ENCODE measurements at regions not wholly inside any gene's neighbourhood (a gene's known extent, or its start where the extent isn't known, plus 50 kb on each side); places are given as distances from the start of the nearest gene placed in this dataset.

DNA sequence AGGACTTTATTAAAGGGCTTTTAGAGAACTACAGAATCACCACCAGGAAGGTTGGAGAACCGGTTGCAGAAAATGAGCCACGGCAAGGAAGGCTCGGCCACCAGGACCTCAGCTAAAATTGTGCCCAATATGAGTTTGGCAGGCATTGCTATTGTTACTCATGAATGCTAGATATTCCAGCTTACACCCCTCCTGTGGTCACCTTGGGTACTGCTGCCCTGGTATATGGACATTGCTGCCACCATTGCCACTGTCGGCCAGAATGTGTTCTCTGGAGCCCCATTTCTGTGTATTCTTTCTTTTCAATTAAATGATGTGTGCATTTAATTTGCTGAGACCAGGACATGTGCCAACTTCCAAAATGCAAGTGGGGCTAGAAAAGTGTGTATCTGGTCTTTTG, 626.7 kb upstream of the BOD1L1 start:
- DNase-seq (ENCODE audit: low read depth): no peak

GRCh38 chr4:14254926-14255325, 627.4 kb upstream of the BOD1L1 start:
- no peak for DNase-seq (ENCODE audit: low read depth)

DNA sequence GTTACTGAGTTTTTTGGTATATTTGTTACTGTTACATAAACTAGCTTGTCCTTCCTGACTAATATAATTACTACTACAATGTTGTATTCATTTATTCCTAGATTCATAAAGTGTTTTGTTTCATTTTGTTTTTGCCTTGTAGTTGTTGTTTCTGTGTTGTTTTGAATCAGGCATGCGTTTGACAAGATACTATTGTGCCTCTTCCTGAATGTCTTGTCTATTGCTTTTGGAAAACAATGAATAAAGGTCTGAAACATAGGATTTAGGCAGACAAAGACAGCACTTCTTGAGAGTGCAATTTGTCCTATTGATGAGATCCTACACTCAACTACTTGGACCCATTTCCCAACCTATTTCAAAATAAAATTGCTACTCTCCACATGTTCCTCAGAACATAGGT, 630.4 kb upstream of the BOD1L1 start:
- DNase-seq (ENCODE audit: low read depth): no peak

DNA sequence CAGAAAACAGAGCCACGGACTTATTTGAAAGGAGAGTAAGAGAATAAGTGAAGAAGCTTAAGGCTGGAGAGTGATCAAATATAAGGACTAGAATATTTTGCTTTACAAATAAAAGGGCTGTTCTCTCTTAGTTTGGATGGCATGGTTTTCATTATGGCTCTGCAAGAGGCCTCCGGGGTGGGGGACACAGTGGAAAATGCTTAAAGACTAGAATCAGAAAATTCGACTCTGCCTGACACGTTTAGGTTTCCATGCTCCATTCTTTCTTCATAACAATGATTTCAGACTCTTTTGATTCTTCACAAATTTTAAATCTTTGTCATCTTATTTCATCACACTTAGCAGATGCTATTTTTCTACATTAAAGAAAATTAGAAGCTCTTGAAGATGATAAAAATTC, 632.4 kb upstream of the BOD1L1 start:
- DNase-seq (ENCODE audit: low read depth): no peak

DNA sequence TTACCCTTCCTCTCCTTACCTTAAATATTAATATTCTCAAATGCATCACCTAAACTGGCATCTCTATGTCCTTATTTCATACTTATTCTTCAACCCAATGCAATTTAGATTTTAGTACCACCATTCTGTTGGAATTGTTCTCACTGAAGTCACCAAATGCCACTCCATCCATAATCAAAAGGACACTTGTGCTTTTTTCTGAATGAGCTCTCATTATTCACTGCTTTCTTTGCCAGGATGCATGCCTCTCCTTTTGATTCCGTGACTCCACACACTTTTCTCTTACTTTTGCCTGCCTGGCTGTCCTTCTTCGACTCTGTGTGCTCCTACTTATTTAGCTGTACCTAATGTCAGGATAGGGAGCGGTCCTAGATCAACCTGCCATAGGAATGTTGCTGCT, 633.1 kb upstream of the BOD1L1 start:
- DNase-seq (ENCODE audit: low read depth): no peak

DNA sequence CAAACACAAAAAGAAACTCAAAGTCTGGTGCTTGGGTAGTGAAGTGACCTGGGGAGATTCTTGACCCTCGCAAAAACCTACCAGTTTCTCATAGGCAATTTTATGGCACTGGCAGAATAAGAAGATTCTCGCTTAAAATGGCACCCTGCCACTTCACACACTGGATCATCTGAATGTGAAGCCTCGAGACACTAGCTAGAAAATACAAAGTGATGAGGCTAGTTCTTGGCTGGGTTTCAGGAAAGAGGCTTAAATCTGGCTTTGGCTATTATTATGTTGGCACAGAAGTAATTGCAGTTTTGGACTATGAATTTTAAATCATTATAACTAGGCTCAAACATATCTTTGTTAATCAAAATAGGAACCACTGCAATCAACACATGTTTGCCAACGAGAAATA, 634.7 kb upstream of the BOD1L1 start:
- DNase-seq (ENCODE audit: low read depth): no peak

- DNase-seq (ENCODE audit: low read depth): no peak
Measured at GRCh38 chr4:14264437-14264836, 636.9 kb upstream of the BOD1L1 start.

DNA sequence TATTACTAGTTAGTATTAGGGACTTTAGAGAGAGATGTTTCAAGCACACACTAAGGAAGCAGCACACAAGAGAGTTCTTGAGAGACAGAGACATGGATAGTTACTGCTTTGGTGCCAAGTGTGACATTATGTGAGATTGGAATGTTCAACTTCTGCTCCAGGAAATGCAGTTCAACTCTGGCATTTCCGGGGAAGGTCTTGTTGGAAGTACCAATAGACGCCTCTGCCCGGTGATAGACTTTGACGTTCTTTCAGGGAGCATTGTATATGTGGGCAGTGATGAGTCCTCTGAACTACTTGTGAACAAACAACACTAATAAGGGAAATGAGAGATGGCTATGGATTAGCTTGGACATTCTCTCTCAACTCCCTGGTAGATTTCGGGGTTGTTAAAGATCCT, 638.1 kb upstream of the BOD1L1 start:
- no peak for DNase-seq (ENCODE audit: low read depth)

GRCh38 chr4:14267373-14268060, 640.0 kb upstream of the BOD1L1 start:
- no peak for DNase-seq (ENCODE audit: low read depth)

DNA sequence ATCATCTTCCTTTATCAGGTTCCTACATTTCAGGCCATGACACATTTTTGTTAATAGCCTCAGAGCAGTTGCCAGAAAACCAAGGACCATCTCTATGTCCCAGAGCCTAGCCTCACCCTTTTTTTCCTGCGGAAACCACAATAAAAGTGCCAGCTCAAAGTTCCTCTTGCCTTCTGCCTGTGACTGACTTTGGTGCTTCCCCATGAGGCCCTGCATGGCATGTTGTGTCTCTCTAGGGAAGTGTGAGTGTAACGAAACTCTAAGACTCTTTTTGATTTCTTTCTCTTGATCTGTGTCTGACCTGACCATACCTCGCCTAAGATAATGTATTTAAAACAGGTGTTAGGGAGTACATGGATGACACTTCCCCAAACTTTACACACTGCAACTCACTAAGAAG, 642.3 kb upstream of the BOD1L1 start:
- no peak for DNase-seq (ENCODE audit: low read depth)

GRCh38 chr4:14272206-14272605, 644.7 kb upstream of the BOD1L1 start:
- DNase-seq (ENCODE audit: low read depth): no peak

DNA sequence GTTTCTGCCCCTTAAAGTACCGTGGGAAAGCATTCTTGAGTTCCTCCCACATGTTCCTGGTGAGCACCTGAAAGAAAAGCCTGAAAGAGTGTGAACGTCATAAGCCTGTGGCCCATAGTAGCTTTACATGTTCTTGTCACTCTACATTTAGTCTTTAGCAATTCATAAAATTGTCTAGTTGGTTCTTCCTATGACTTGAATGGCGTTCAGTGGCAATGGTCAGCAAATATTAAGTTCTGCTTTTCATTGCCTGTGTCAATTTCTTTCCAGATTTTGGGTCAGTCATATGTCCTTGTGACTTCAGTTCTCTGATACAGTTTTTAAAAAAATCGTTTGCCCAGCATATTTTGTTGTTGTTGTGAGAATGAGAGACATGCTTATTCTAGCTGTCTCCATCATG, 650.0 kb upstream of the BOD1L1 start:
- no peak for DNase-seq (ENCODE audit: low read depth)

DNA sequence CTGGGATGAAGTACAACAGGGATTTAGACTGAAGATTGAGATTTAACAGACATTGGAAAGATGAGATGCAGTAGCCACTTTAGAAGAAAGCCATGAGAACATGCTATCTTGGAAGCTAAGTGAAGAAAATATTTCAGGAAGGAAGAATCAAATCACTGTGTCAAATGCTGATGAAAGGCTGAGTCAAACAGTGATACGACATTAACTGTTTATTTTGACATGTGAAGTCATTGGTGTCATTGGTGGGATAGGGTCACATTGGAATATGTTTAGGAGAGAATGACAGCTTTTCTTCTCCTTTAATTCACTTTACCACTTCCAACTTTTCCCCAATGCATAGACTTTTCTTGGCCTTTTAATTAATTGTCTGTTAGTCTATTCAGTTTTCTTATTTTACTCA, 653.0 kb upstream of the BOD1L1 start:
- no peak for DNase-seq (ENCODE audit: low read depth)

DNA sequence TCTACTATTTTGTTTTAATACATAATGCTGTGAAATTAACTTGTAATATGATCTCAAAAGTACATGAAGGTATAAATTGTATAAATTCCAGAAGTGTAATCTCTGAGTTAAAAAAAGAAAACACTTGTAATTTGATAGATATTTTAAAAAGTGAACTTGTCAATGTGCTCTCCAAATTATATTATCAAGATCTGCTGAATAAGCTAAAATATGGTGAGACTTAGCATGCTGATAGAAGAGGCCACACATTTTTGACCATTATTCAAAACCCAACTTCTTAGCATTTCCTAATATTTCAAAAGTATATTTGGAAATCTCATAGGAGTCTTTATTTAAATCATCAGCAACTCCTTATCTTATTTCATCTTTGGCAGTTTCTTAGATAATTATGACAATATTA, 657.1 kb upstream of the BOD1L1 start:
- no peak for DNase-seq (ENCODE audit: low read depth)

DNA sequence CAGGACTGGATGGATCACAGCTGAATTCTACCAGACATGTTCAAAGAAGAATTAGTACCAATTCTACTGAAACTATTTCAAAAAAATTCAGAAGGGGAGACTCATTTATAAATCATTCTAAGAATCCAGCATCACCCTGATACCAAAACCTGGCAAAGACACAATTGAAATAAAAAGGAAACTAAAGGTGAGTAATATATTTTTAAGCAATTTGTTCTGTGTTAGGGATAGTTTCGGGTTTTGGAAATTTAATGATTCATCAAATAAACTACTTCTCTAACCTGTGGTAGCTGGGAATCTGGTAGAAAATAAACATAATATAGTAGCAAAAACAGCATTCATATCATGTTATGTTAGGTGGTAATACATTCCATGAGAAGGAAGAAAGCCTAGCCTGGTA, 662.2 kb upstream of the BOD1L1 start:
- no peak for DNase-seq (ENCODE audit: low read depth)

DNA sequence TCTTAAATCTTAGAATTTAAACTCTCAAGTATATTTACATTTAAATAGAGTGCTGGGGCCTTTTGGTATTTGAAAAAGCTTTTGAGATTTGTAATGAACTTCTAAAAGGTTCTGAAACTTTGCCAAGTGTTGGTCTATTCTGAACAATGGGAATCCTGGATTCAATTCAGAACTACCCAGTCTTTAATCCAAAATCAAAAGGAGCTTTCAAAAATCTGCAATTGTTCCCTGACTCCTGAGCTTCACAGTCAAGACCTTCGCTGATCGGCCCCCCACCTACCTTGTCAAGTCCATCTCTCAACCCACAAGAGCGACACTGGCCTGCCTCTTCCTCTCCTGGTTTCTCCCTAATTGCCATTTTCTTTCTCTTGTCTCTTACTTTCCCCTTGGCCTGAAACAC, 666.1 kb upstream of the BOD1L1 start:
- no peak for DNase-seq (ENCODE audit: low read depth)

- no peak for DNase-seq (ENCODE audit: low read depth)
Measured at GRCh38 chr4:14294611-14295010, 667.1 kb upstream of the BOD1L1 start.

- DNase-seq (ENCODE audit: low read depth): no peak
Measured at GRCh38 chr4:14299166-14299565, 671.6 kb upstream of the BOD1L1 start.

DNA sequence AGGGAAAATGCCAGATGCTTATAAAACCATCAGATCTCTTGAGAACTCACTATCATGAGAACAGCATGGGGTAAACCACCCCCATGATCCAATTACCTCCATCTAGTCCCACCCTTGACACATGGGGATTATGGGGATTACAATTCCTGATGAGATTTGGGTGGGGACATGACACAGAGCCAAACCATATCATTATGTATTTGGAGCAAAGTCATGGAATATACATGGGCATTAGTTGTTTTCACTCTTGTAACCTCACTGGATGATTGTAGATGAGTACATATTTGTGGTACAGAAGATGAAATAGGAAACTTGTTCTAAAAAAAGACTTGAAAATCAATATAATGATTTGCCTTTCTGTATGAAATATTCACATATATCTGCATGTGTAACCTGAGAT, 674.5 kb upstream of the BOD1L1 start:
- DNase-seq (ENCODE audit: low read depth): no peak

- DNase-seq (ENCODE audit: low read depth): no peak
Measured at GRCh38 chr4:14303856-14304255, 676.3 kb upstream of the BOD1L1 start.

- DNase-seq (ENCODE audit: low read depth): no peak
Measured at GRCh38 chr4:14308229-14308651, 680.7 kb upstream of the BOD1L1 start.

GRCh38 chr4:14309431-14309830, 681.9 kb upstream of the BOD1L1 start:
- no peak for DNase-seq (ENCODE audit: low read depth)

DNA sequence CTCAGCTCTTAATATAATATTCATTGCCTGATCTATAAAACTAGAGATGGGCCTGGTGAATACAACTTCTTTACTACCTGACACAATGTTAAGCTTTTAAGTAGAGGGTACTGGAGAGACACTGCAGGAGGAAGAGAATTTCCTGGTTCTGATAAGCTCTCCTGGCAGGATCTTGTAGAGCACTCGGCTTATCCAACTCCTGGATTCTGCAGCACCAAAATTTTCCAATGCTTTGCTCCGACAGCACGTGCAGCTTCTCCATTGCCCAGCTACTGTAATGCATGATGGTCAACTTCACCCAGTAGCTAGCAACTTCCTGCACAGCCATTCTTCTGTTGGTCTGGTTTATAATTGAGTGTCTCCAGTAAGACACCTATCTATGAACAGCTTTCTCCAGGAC, 686.2 kb upstream of the BOD1L1 start:
- DNase-seq (ENCODE audit: low read depth): no peak

DNA sequence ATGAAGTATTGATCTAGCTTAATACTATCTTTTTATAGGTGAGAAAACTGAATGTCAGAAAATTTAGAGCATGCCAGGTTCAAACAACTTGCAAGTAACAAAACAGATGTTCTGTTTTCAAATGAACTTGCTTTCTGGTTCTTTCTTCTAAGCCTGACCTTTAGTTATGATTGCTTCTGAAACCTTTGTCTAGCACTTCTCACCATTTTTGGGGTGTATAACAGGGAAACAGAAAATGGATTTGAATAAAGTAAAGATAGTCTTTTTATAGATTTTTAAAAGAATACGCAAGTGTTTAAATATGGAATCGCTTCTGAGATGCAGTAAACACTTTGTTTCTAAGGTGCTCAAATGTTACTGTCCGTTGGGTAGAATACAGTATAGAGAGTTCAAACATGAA, 687.2 kb upstream of the CPEB2 start:
- DNase-seq (ENCODE audit: low read depth): no peak

DNA sequence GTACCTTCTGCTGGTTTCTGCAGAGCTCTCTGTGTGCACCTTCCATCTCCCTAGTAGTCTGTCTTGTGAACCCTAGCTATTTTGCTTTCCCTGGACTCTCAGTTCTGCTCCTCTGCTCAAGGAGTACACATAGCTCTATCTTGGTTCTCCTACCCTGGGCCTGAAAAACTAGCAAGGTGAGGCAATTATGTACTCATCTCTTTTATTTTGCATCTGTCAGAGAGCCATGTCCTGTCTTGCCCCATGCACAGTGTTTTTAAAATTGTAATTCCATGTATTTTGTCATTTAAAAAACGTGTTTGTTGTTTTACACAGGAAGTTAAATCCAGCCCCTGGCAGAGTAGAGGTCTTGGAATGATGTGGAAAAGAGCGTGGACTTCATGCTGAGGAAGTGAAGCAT, 684.9 kb upstream of the CPEB2 start:
- DNase-seq (ENCODE audit: low read depth): no peak
